Islet of Langerhans (tissue), 1 donor: ENCODE measurements at regions not wholly inside any gene's neighbourhood (a gene's known extent, or its start where the extent isn't known, plus 50 kb on each side); places are given as distances from the start of the nearest gene placed in this dataset.

Experiments used
- FAIRE-seq: peaks from one replicate; lab custom pipeline; 2011; peaks lifted over from hg19 to GRCh38; lab: Jason Lieb, UNC

GRCh38 chr7:80563561-80564327 is 51.9 kb upstream of the GNAT3 start:
- no peak for FAIRE-seq

- FAIRE-seq = no peak
Measured at GRCh38 chr7:80565554-80565953, 53.7 kb upstream of the GNAT3 start.

- FAIRE-seq = peak; percentile 43
Measured at GRCh38 chr7:80581486-80582260, 56.8 kb upstream of the CD36 start.

- FAIRE-seq = no peak
Measured at GRCh38 chr7:80583901-80584300, 54.5 kb upstream of the CD36 start.

GRCh38 chr7:80584778-80585177 is 53.7 kb upstream of the CD36 start:
- no peak for FAIRE-seq

- no peak for FAIRE-seq
Measured at GRCh38 chr7:80587538-80587937, 50.9 kb upstream of the CD36 start.

GRCh38 chr7:80588591-80588990 is 49.9 kb upstream of the CD36 start:
- FAIRE-seq = no peak
